ENCODE measurements at regions not wholly inside any gene's neighbourhood (a gene's known extent, or its start where the extent isn't known, plus 50 kb on each side); places are given as distances from the start of the nearest gene placed in this dataset.

DNA sequence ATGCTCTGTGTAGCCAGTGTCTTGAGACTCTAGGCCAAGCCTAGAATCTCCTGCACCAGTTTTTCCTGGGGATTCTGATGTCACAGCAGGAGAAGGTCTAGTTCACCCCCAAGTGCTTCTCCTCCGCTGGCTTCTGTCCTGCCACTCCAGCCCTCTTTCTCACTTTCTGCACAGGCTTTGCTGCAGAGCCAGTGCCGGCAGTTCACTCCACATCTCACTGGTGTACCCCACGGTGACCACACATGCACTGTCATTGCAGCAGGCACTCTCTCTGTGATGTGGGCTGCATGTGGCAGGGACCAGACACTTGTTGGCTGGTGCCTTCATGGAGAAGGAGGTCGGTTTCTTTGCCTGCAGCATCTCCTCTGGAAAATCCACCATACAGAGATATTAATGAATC, 643.8 kb upstream of the GALNTL6 start:
- no peak for DNase-seq (ENCODE audit: low spot score)

DNA sequence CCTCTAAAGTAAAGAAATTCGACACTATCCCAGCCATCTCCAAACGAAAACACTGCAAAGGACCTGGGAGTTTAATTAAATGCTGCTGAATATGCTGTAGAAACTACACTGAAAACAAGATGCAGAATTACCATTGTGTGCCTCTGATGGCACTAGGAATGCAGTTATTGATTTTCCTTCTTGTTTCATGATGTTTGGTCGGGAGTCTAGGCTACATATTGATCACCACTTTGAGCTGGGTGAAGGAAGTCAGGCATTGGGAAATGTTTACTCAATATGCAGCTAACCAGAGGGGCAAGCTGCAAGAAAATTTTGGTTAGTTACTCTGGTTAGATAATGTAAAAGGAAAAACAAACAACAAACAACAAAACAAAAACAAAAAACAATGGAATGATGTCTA, 650.7 kb upstream of the GALNTL6 start:
- no peak for DNase-seq (ENCODE audit: low spot score)

DNA sequence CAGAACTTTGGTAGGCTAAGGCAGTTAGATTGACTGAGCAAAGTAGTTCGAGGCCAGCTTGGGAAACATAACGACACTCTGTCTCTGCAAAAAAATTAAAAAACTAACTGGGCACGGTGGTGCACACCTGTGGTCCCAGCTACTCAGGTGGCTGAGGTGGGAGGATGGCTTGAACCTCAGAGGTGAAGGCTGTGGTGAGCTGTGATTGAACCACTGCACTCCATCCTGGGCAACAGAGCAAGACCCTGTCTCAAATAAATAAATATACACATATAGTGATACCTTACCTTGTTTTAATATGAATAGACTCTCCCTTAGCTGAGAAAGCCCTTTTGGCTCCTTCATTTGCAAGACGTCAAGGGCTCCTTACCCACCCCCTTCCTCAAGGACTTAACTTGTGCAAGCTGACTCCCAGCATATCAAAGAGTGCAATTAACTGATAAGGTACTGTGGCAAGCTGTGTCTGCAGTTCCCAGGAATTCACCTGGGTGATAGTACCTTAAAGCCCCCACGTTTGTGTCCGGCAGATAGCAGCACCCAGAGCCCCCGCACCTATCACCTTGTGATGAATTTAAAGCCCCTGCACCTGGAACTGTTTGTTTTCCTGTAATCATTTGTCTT, 655.6 kb upstream of the GALNTL6 start:
- no peak for DNase-seq (ENCODE audit: low spot score)

GRCh38 chr4:171142639-171143038, 670.6 kb upstream of the GALNTL6 start:
- no peak for DNase-seq (ENCODE audit: low spot score)

GRCh38 chr4:171142045-171142444, 671.2 kb upstream of the GALNTL6 start:
- DNase-seq (ENCODE audit: low spot score): no peak

DNA sequence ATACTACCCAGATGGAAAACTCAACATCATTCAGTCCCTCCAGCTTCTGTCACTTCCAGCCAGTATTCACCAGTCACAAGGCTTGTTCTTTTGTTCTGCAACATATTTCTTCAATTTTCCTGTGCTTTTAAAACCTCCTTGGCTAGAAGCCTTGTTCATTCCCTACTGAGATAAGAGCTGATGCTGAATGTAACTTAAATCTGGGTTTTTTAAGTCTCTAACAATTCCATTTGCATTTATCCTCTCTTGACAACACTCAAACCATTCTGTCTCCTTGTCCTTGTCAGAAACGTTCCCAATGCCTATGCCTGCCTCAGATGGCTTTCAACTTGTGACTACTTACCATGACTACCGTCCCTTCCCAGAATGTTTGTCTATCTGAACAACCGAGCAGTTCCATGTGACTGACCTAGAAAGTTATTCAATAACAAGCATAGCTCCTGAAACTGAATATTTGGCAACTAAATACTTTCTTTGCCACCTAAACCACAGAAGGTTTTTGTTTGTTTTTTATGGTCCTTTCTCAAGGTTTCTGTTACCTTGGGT, 682.9 kb upstream of the GALNTL6 start:
- peak; percentile 52 for DNase-seq (ENCODE audit: low spot score)

GRCh38 chr4:171118091-171118490, 695.1 kb upstream of the GALNTL6 start:
- no peak for DNase-seq (ENCODE audit: low spot score)

- no peak for DNase-seq (ENCODE audit: low spot score)
These were observed 695.7 kb upstream of the GALNTL6 start for GRCh38 chr4:171117457-171117856.

DNA sequence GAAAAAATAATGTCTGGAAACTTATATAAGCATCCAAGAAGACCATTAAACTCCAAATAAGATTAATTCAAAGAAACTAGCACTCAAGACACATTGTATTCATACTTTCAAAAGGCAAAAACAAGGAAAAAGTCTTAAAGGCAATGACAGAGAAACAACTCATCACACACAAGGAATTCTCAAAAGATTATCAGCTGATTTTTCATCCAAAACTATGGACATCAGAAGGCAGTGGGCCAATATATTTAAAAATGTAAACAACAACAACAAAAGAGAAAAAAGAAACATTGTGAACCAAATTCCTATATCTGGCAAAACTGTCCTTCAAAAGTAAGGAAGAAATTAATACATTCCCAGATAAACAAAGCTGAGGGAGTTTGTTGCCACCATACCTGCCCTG, 711.4 kb upstream of the GALNTL6 start:
- no peak for DNase-seq (ENCODE audit: low spot score)

DNA sequence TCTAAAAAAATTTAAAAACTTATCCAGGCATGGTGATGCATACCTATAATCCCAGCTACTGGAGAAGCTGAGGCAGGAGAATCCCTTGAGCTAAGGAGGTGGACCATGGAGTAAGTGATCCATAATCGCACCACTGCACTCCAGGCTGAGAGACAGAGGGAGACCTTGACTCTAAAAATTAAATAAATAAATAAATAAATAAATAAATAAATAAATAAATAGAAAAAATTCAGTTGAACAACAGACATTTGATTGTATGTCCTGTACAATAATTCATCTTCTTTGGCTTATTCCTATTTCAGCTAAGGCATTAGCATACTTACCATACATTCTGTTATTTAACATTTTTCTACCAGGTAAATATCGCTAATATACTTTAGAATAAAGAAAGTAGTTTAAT, 726.1 kb upstream of the GALNTL6 start:
- DNase-seq (ENCODE audit: low spot score): no peak

- peak; percentile 0 for DNase-seq (ENCODE audit: low spot score)
These were observed 745.8 kb upstream of the GALNTL6 start for GRCh38 chr4:171067422-171067821.

GRCh38 chr4:171049380-171049779, 763.8 kb upstream of the GALNTL6 start:
- no peak for DNase-seq (ENCODE audit: low spot score)

DNA sequence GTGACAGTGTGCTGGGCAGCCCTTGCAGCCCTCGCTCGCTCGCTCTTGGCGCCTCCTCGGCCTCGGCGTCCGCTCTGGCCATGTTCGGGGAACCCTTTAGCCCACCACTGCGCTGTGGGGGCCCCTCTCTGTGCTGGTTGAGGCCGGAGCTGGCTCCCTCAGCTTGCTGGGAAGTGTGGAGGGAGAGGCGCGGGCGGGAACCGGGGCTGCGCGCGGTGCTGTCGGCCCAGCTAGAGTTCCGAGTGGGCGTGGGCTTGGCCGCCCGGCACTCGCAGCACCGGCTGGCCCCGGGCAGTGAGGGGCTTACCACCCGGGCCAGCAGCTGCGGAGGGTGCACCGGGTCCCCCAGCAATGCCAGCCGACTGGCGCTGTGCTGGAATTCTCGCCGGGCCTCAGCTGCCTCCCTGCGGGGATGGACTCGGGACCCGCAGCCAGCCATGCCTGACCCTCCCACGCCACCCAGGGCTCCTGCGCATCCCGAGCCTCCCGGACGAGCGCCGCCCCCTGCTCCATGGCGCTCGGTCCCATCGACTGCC, 770.1 kb upstream of the GALNTL6 start:
- no peak for DNase-seq (ENCODE audit: low spot score)

DNA sequence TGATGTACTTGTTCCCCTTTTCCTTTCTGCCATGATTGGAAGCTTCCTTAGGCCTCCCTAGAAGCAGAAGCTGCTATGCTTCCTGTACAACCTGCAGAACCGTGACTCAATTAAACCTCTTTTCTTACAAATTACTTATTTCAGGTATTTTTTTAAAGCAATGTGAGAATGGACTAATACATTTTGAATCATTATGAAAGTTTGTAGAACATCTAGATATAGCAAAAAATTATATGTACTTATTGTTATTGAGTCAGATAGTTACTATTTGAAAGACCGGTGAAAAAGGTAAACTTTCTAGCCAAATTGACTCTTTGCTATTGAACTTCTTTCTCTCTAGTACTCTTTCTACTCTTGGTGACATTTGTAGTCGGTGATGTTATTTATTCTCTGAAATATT, 777.3 kb upstream of the GALNTL6 start:
- no peak for DNase-seq (ENCODE audit: low spot score)

- DNase-seq (ENCODE audit: low spot score): no peak
These were observed 781.9 kb upstream of the GALNTL6 start for GRCh38 chr4:171031338-171031737.

- no peak for DNase-seq (ENCODE audit: low spot score)
These were observed 787.4 kb upstream of the GALNTL6 start for GRCh38 chr4:171025776-171026175.

DNA sequence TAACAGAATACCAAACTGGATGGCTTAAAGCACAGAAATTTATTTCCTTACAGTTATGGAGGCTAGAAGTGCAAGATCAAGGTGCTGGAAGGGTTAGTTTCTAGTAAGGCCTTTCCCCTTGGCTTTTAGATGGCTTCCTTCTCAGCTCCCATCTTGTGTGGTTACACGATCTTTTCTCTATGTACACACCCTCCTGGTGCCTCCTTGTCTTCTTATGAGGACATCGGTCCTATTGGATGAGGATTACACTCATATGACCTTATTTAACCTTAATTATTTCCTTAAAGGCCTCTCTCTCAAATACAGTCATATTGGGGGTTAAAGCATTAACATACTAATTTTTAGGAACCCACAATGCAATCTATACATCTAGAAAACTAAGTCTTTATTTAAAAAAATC, 787.9 kb upstream of the GALNTL6 start:
- no peak for DNase-seq (ENCODE audit: low spot score)

- DNase-seq (ENCODE audit: low spot score): no peak
These were observed 788.4 kb upstream of the GALNTL6 start for GRCh38 chr4:171024720-171025303.

DNA sequence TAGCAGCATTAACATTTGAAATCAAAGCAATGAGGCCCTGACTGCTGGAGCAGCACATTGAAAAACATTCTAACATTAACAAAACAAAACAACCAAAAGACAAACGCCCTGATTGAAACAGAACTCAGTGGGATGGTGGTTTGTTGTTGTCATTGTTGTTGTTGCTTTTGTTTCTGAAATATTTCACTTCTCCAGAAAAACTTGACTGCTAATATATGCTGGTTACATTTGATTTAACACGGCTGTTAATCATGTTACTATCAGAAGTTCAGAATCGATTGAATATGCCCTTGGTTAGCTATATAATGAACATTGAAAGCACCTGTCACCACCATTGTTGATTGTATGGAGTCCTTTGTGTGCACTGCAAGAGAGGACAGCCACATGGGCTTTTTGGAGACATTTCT, 790.4 kb upstream of the GALNTL6 start:
- DNase-seq (ENCODE audit: low spot score): no peak

GRCh38 chr4:171017593-171017992, 795.6 kb upstream of the GALNTL6 start:
- DNase-seq (ENCODE audit: low spot score): peak; percentile 1

GRCh38 chr4:171016145-171016544, 797.1 kb upstream of the GALNTL6 start:
- no peak for DNase-seq (ENCODE audit: low spot score)

GRCh38 chr4:171015441-171015840, 797.8 kb upstream of the GALNTL6 start:
- no peak for DNase-seq (ENCODE audit: low spot score)

DNA sequence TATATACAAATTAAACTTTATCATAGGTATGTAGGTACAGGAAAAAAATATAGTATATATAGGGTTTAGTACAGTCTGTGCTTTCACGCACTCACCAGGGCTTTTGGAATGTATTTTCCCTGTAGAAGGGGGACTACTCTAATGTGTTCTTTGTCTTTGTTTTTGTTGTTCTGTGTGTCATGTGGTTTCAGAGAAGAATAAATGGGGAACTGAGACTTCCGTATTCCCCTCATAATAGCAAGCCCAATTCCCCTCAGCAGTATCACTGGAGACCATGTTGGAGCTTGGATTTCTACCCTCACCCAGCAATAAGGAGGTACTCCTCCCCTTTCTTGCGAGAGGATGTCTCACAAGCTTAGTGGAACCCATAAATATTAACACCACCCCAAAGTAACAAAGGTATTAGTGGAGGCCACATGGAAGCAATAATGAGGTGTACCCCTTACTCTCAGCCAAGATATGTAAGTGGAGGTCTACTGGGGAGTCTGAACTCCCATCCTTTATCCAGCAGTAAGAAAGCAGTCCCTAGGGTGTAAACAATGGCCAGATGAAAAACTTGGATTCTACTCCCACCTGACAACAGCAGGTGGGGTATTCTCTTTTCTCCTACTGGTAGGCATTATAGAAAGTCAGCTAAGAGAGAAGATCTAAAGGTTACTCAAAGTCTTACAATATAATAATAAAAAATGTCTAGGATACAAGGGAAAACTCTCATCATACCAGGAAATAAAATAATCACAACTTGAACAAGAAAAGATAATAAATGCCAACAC, 805.4 kb upstream of the GALNTL6 start:
- DNase-seq (ENCODE audit: low spot score): no peak

Measured in umbilical cord (tissue), 1 donor.